NB4 (cell line): ENCODE measurements at regions not wholly inside any gene's neighbourhood (a gene's known extent, or its start where the extent isn't known, plus 50 kb on each side); places are given as distances from the start of the nearest gene placed in this dataset.

Source experiments
- POLR2A ChIP-seq: IDR thresholded peaks from 2 replicates; pipeline ENCODE4 v1.6.1; 2011; ENCODE audit warnings: mild to moderate bottlenecking; ENCODE audit not compliant: insufficient read length; ENCODE audit errors: extremely low read depth
- TF ChIP-seq, protein P1 (sequence below): IDR thresholded peaks from one replicate; pipeline ENCODE4 v1.5.1; 2012; ENCODE audit warnings: low read depth, low read length

DNA sequence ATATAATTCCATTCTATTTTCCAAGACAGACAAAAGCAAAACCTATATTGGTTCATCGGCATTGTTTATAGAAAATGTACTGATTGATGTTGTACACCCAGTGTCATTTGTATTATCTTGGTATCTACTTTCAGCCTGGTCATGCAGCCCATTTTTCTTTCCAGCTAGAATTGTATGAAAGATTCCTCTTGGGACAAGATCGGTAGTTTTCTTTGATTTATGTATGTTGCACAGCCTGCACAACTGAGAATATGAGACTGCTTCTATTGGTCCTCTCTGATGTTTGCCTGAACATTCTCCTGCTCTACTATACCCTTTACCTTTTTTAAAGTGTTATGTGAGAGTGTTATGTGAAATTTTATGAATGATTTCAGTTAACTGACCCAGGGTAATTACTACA, 487.7 kb upstream of the PRR20A start:
- TF ChIP-seq, protein P1, sequence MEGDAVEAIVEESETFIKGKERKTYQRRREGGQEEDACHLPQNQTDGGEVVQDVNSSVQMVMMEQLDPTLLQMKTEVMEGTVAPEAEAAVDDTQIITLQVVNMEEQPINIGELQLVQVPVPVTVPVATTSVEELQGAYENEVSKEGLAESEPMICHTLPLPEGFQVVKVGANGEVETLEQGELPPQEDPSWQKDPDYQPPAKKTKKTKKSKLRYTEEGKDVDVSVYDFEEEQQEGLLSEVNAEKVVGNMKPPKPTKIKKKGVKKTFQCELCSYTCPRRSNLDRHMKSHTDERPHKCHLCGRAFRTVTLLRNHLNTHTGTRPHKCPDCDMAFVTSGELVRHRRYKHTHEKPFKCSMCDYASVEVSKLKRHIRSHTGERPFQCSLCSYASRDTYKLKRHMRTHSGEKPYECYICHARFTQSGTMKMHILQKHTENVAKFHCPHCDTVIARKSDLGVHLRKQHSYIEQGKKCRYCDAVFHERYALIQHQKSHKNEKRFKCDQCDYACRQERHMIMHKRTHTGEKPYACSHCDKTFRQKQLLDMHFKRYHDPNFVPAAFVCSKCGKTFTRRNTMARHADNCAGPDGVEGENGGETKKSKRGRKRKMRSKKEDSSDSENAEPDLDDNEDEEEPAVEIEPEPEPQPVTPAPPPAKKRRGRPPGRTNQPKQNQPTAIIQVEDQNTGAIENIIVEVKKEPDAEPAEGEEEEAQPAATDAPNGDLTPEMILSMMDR, result no peak
- no peak for TF ChIP-seq POLR2A
